SW 1271 (cell line): ENCODE measurements at regions not wholly inside any gene's neighbourhood (a gene's known extent, or its start where the extent isn't known, plus 50 kb on each side); places are given as distances from the start of the nearest gene placed in this dataset.

Experiments used
- DNase-seq, 2 experiments: peaks; one replicate each; lab custom pipeline; 2025; lab: John Stamatoyannopoulos, UW

- no peak for DNase-seq
Observed at GRCh38 chr6:165229216-165229615, 80.2 kb downstream of the C6orf118 start.

GRCh38 chr6:165227644-165228329 lies 81.6 kb downstream of the C6orf118 start:
- no peak for DNase-seq

GRCh38 chr6:165223736-165224135 lies 85.7 kb downstream of the C6orf118 start:
- no peak for DNase-seq

- no peak for DNase-seq
Observed at GRCh38 chr6:165223101-165223500, 86.3 kb downstream of the C6orf118 start.

- DNase-seq, result no peak
Observed at GRCh38 chr6:165222315-165223025, 86.9 kb downstream of the C6orf118 start.

- no peak for DNase-seq
Observed at GRCh38 chr6:165220045-165220444, 89.4 kb downstream of the C6orf118 start.

- DNase-seq, result no peak
Observed at GRCh38 chr6:165219629-165220028, 89.8 kb downstream of the C6orf118 start.

GRCh38 chr6:165218829-165219228 lies 90.6 kb downstream of the C6orf118 start:
- DNase-seq, result no peak

GRCh38 chr6:165206798-165207197 lies 102.6 kb downstream of the C6orf118 start:
- DNase-seq, result no peak

- no peak for DNase-seq
Observed at GRCh38 chr6:165205632-165206031, 103.8 kb downstream of the C6orf118 start.

- DNase-seq, result no peak
Observed at GRCh38 chr6:165204807-165205545, 104.4 kb downstream of the C6orf118 start.

- DNase-seq, result no peak
Observed at GRCh38 chr6:165200178-165200577, 109.2 kb downstream of the C6orf118 start.

GRCh38 chr6:165191461-165191860 lies 117.9 kb downstream of the C6orf118 start:
- DNase-seq, result no peak

- no peak for DNase-seq
Observed at GRCh38 chr6:165186441-165187205, 122.8 kb downstream of the C6orf118 start.

GRCh38 chr6:165186041-165186440 lies 123.4 kb downstream of the C6orf118 start:
- no peak for DNase-seq

- no peak for DNase-seq
Observed at GRCh38 chr6:165184192-165184979, 125.0 kb downstream of the C6orf118 start.

GRCh38 chr6:165183496-165184140 lies 125.8 kb downstream of the C6orf118 start:
- no peak for DNase-seq

GRCh38 chr6:165183071-165183470 lies 126.3 kb downstream of the C6orf118 start:
- no peak for DNase-seq

GRCh38 chr6:165181951-165182414 lies 127.4 kb downstream of the C6orf118 start:
- DNase-seq, result no peak

GRCh38 chr6:165178056-165178455 lies 131.3 kb downstream of the C6orf118 start:
- DNase-seq, result no peak

- DNase-seq, result no peak
Observed at GRCh38 chr6:165173484-165173883, 135.9 kb downstream of the C6orf118 start.
